ENCODE measurements at regions not wholly inside any gene's neighbourhood (a gene's known extent, or its start where the extent isn't known, plus 50 kb on each side); places are given as distances from the start of the nearest gene placed in this dataset.

DNA sequence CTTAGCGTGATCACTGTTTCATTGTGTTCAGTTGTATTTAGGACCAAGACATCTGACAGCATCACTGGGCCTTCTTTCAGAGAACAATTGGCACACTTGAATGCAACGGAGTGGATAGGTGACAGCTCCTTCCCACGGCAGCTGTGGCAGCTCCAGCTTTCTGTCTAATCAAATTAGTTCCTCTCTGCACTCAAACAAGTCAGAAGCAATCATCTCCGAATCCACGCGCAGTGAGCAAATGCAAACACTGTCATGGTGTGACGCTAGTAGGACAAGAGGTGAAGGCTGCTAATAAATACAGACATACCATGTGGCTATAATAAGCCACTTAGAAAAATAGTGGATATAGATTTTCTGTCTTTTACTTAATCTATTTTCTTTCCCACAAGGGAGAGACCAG, 542.4 kb downstream of the ACTR3B start:
- no peaks in the 10 kb centered on the region for H3K4me1 ChIP-seq
- H3K27ac ChIP-seq: no peak overlapping the region
- intact Hi-C loops (cut with DNase I; ENCODE audit: low total_unique reads): no loop called here
- H3K4me3 ChIP-seq: no peak overlapping the region
- no peaks in the 10 kb centered on the region for H3K36me3 ChIP-seq
- H3K9me3 ChIP-seq: peaks cover 0 to 23% (median 11%) of the 10 kb centered on the region in 4 donors
- TF ChIP-seq, protein P1, sequence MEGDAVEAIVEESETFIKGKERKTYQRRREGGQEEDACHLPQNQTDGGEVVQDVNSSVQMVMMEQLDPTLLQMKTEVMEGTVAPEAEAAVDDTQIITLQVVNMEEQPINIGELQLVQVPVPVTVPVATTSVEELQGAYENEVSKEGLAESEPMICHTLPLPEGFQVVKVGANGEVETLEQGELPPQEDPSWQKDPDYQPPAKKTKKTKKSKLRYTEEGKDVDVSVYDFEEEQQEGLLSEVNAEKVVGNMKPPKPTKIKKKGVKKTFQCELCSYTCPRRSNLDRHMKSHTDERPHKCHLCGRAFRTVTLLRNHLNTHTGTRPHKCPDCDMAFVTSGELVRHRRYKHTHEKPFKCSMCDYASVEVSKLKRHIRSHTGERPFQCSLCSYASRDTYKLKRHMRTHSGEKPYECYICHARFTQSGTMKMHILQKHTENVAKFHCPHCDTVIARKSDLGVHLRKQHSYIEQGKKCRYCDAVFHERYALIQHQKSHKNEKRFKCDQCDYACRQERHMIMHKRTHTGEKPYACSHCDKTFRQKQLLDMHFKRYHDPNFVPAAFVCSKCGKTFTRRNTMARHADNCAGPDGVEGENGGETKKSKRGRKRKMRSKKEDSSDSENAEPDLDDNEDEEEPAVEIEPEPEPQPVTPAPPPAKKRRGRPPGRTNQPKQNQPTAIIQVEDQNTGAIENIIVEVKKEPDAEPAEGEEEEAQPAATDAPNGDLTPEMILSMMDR (IDR thresholded peaks at IDR 0.05): no peak
- TF ChIP-seq POLR2A (IDR thresholded peaks at IDR 0.05): no peak
- no peak for TF ChIP-seq POLR2AphosphoS5 (IDR thresholded peaks at IDR 0.05)
- TF ChIP-seq EP300 (IDR thresholded peaks at IDR 0.05): no peak
- 43 to 58% (median 48%) methylated on average over 7 of the region's 7 CpGs for WGBS, 5 donors
- H3K27me3 ChIP-seq: no peaks in the 10 kb centered on the region
- DNase-seq: no peak

DNA sequence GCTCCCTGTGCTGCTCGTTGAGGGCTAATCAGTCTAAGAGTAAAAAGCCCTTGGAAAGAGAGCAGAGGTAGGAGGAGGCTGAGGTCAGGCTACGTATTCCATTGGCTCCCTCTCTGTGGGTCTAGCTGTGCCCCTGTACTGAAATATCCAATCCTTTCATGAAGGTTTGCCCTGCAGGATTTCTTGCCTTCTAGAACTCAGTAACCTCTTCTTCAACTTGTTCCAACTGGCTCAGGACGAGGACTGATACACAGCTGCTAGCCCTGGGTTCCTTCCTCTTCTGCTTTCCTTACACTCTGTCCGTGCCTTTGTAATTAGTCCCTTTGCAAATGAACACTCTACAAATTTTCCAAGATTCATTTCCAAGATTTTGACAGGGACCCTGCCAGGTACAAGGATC, 560.5 kb downstream of the ACTR3B start:
- Histone ChIP-seq H3K27me3 (no peaks in the 10 kb centered on the region), H3K9me3 (peaks cover 0 to 22% (median 9%) of the 10 kb centered on the region in 4 donors), H3K36me3 (no peaks in the 10 kb centered on the region), H3K4me1 (no peaks in the 10 kb centered on the region), H3K4me3 (no peak overlapping the region), H3K27ac (no peak overlapping the region)
- intact Hi-C loops (cut with DNase I; ENCODE audit: low total_unique reads): no loop called here
- no peak for DNase-seq
- TF ChIP-seq POLR2AphosphoS5 (IDR thresholded peaks at IDR 0.05): no peak
- TF ChIP-seq, protein P1 (IDR thresholded peaks at IDR 0.05): no peak
- no peak for TF ChIP-seq EP300 (IDR thresholded peaks at IDR 0.05)
- TF ChIP-seq POLR2A (IDR thresholded peaks at IDR 0.05): no peak
- 16 to 33% (median 26%) methylated on average over 4 of the region's 4 CpGs for WGBS, 5 donors

DNA sequence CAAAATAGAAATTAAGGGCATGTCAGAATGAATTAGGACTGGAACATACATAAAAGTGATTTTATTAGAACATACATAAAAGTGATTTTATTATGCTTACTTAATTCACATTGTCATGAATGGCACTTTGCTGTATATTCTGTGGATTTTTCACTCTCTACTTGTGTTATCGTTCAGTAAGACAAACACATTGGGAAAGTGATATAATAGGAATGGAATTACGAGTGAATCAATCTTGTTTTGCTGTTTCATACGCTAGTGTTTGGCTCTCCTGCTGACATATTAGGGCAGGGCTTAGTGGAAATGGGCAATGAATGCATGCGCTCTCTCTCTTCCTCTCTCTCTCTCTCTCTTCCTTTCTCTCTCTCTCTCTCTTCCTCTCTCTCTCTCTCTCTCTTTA, 561.1 kb downstream of the ACTR3B start:
- intact Hi-C loops (cut with DNase I; ENCODE audit: low total_unique reads): no loop called here
- Histone ChIP-seq H3K4me3 (no peak overlapping the region), H3K4me1 (no peaks in the 10 kb centered on the region), H3K27ac (no peak overlapping the region), H3K36me3 (no peaks in the 10 kb centered on the region), H3K9me3 (peaks cover 0 to 16% (median 9%) of the 10 kb centered on the region in 4 donors), H3K27me3 (no peaks in the 10 kb centered on the region)
- 64 to 75% (median 74%) methylated on average over 4 of the region's 4 CpGs for WGBS, 5 donors
- DNase-seq: no peak
- TF ChIP-seq POLR2A (IDR thresholded peaks at IDR 0.05) (no peak), POLR2AphosphoS5 (IDR thresholded peaks at IDR 0.05) (no peak), EP300 (IDR thresholded peaks at IDR 0.05) (no peak)
- TF ChIP-seq, protein P1 (IDR thresholded peaks at IDR 0.05): no peak

DNA sequence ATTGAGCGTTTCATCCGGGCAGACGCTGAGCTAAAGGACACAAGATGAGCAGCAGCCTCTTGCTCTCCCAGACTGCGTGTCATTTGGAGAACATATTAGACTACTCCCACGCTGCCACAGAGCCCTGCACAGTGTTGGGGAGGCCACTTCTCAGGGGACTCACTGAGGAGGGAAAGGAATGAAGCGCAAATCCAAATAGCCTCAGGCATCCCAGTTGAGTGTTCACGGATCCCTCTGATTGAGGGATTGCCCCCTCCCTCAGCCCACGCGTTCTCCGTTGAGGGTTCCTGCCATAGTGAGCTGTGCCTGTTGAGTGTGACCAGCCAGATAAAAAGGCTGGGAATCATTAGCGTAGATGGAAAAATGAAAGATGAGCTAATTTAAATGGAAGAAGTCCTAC, 563.4 kb downstream of the ACTR3B start:
- Histone ChIP-seq H3K27ac (no peak overlapping the region), H3K36me3 (no peaks in the 10 kb centered on the region), H3K27me3 (no peaks in the 10 kb centered on the region), H3K4me1 (no peaks in the 10 kb centered on the region), H3K9me3 (peaks cover 0 to 21% (median 6%) of the 10 kb centered on the region in 4 donors), H3K4me3 (no peak overlapping the region)
- 72 to 83% (median 81%) methylated on average over 11 of the region's 11 CpGs for WGBS, 5 donors
- TF ChIP-seq EP300 (IDR thresholded peaks at IDR 0.05): no peak
- TF ChIP-seq POLR2A (IDR thresholded peaks at IDR 0.05): no peak
- TF ChIP-seq POLR2AphosphoS5 (IDR thresholded peaks at IDR 0.05): no peak
- TF ChIP-seq, protein P1 (IDR thresholded peaks at IDR 0.05): no peak
- intact Hi-C loops (cut with DNase I; ENCODE audit: low total_unique reads): no loop called here
- no peak for DNase-seq
